ENCODE measurements at regions not wholly inside any gene's neighbourhood (a gene's known extent, or its start where the extent isn't known, plus 50 kb on each side); places are given as distances from the start of the nearest gene placed in this dataset.

DNA sequence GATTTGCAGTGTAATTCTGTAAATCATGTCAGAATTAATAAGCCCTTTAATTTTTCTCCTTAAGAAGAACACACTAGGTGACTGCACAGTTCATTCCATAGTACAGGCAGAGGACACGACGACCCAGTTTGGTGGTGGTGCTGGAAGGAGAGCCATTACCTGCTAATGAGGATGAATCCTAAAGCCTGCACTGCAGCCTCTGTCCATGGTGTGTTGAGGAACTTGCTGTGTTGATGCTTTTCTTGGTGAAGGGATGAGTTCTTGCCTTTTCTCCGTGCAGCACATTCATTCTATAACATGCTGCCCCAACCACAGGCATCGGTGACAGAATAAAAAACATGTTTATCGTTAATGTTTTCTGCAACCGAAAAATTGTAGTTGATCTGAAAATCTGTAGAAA lies 89.6 kb upstream of the VEPH1 start:
- DNase-seq (ENCODE audit: low spot score): no peak
- Mint-ChIP-seq H3K27me3 (ENCODE audit: low read depth) (peaks cover 31% of the 10 kb centered on the region), H3K4me1 (ENCODE audit: low read depth) (no peaks in the 10 kb centered on the region), H3K4me3 (ENCODE audit: unreplicated experiment) (no peak overlapping the region), H3K36me3 (ENCODE audit: low read depth) (no peaks in the 10 kb centered on the region), H3K9me3 (ENCODE audit: low read depth) (no peaks in the 10 kb centered on the region), H3K27ac (ENCODE audit: unreplicated experiment) (no peak overlapping the region)
- TF ChIP-seq, protein P1, sequence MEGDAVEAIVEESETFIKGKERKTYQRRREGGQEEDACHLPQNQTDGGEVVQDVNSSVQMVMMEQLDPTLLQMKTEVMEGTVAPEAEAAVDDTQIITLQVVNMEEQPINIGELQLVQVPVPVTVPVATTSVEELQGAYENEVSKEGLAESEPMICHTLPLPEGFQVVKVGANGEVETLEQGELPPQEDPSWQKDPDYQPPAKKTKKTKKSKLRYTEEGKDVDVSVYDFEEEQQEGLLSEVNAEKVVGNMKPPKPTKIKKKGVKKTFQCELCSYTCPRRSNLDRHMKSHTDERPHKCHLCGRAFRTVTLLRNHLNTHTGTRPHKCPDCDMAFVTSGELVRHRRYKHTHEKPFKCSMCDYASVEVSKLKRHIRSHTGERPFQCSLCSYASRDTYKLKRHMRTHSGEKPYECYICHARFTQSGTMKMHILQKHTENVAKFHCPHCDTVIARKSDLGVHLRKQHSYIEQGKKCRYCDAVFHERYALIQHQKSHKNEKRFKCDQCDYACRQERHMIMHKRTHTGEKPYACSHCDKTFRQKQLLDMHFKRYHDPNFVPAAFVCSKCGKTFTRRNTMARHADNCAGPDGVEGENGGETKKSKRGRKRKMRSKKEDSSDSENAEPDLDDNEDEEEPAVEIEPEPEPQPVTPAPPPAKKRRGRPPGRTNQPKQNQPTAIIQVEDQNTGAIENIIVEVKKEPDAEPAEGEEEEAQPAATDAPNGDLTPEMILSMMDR (IDR thresholded peaks at IDR 0.05): no peak

DNA sequence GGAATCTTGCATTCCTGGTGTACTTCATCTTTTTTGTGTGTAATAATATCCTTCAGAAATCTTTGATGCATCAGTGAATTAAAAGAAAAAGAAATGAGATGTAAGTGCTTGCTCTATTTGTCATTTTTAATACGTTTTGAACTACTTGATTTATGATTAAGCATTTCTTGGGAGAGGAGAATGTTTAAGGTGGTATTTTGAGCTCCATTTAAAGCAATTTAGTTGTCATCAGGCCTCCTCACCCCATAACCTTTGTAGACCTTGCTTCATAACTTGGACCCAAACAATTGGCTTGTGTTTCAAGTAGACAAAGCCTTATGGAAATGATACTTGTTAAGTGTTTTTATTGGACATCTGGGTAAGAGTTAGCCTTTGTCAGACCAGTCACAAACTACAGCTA lies 87.1 kb upstream of the VEPH1 start:
- Mint-ChIP-seq H3K27ac (ENCODE audit: unreplicated experiment) (no peak overlapping the region), H3K4me1 (ENCODE audit: low read depth) (no peaks in the 10 kb centered on the region), H3K27me3 (ENCODE audit: low read depth) (peaks cover 16% of the 10 kb centered on the region), H3K4me3 (ENCODE audit: unreplicated experiment) (no peak overlapping the region), H3K36me3 (ENCODE audit: low read depth) (no peaks in the 10 kb centered on the region), H3K9me3 (ENCODE audit: low read depth) (no peaks in the 10 kb centered on the region)
- TF ChIP-seq, protein P1 (IDR thresholded peaks at IDR 0.05): no peak
- no peak for DNase-seq (ENCODE audit: low spot score)

DNA sequence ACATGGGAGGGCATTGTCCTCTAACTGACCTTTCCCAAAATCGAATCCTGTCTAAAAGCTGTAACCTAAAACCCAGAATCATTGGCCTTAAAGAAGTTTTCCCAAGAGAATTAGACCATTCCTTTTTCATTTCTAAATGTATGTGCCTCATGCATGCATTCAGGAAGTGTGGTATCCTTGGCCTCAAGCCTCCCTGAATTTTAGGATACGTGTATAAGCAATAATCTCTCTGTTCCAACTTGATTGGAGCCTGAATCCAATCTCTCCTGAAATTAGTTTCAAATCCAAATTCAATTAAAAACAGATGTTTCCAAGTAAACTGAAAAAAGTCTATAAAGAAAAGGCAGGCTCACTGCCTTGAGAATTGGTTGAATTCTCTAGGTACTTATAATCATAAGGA lies 86.0 kb upstream of the VEPH1 start:
- DNase-seq (ENCODE audit: low spot score): no peak
- Mint-ChIP-seq H3K27me3 (ENCODE audit: low read depth) (peaks cover 9% of the 10 kb centered on the region), H3K4me1 (ENCODE audit: low read depth) (no peaks in the 10 kb centered on the region), H3K36me3 (ENCODE audit: low read depth) (no peaks in the 10 kb centered on the region), H3K27ac (ENCODE audit: unreplicated experiment) (no peak overlapping the region), H3K4me3 (ENCODE audit: unreplicated experiment) (no peak overlapping the region), H3K9me3 (ENCODE audit: low read depth) (no peaks in the 10 kb centered on the region)
- TF ChIP-seq, protein P1 (IDR thresholded peaks at IDR 0.05): no peak

DNA sequence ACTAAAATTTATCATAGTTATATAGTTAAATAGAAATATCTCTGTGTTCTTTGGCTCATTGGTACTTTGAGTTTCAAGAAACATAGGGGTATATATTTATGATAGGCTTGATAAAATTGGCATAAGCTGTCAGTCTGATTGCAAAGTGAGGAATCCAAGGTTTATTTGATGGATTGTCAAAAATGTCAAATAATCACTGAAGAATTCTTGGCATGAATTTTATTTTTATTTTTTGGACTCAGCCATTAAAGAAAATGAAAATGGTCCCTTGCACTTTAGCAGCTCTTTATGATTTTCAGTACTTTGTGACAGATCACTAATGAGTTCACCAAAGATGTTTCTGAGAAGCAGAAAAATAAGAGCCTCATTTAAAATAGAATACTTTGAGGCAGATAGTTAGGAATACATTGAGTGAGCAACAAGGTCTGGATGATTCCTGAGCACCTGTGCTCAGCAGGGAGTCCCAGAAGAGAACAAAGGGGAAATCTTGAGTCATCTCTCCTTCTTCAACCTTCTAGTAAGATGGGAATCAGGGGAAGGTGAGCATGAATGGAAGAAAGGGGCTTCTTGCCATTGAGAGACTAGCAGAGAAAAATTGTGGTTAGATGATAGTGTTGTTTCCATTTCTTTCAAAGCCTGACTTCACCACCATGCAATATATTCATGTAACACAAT lies 85.3 kb upstream of the VEPH1 start:
- Mint-ChIP-seq H3K9me3 (ENCODE audit: low read depth) (no peaks in the 10 kb centered on the region), H3K4me3 (ENCODE audit: unreplicated experiment) (no peak overlapping the region), H3K4me1 (ENCODE audit: low read depth) (no peaks in the 10 kb centered on the region), H3K36me3 (ENCODE audit: low read depth) (no peaks in the 10 kb centered on the region), H3K27me3 (ENCODE audit: low read depth) (peaks cover 9% of the 10 kb centered on the region), H3K27ac (ENCODE audit: unreplicated experiment) (no peak overlapping the region)
- DNase-seq (ENCODE audit: low spot score): no peak
- TF ChIP-seq, protein P1 (IDR thresholded peaks at IDR 0.05): no peak

DNA sequence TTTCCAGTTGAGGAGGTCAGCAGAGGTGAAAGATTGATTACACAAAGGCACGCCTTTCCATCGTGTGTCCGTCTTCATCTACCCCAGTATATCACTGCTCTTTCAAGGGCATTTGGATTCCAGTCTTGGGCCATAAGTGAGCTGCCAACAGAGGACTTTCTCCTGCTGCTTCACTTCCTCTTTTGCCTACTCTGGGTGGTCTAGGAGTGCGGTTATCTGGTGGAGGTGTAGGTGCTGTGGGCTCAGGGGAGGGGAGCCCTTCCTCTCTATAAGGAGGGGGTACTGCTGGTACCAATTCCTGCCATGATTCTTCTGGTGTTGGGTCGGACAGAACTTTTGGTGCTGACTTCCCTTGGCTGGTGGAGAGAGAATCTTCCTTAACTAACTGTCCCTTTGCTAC lies 83.1 kb upstream of the VEPH1 start:
- H3K4me1 Mint-ChIP-seq (ENCODE audit: low read depth): peaks cover 6% of the 10 kb centered on the region
- DNase-seq (ENCODE audit: low spot score): no peak
- H3K27ac Mint-ChIP-seq (ENCODE audit: unreplicated experiment): no peak overlapping the region
- no peaks in the 10 kb centered on the region for H3K36me3 Mint-ChIP-seq (ENCODE audit: low read depth)
- TF ChIP-seq, protein P1 (IDR thresholded peaks at IDR 0.05): no peak
- no peak overlapping the region for H3K4me3 Mint-ChIP-seq (ENCODE audit: unreplicated experiment)
- H3K9me3 Mint-ChIP-seq (ENCODE audit: low read depth): no peaks in the 10 kb centered on the region
- peaks cover 7% of the 10 kb centered on the region for H3K27me3 Mint-ChIP-seq (ENCODE audit: low read depth)
